ENCODE measurements at regions not wholly inside any gene's neighbourhood (a gene's known extent, or its start where the extent isn't known, plus 50 kb on each side); places are given as distances from the start of the nearest gene placed in this dataset.

DNA sequence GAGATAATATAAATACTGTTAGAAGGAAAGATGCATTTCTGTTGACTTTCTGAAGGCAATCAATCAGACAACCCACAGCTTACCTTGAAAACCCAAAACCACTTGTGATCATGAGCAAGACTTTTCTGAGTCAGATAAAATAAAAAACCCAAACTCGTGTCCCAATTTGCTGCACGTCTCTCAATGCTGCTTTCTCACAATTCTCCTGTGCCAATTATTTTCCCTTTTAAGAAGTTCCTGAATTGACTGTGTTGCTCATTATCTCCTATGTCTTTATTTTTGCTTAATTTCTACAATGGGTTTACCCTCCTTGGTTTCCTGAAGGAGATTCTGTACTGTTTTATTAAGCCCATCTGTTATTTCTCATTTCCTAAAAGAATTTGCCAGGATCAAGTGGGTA is 1891.9 kb upstream of the PCDH10 start:
- TF ChIP-seq, protein P1, sequence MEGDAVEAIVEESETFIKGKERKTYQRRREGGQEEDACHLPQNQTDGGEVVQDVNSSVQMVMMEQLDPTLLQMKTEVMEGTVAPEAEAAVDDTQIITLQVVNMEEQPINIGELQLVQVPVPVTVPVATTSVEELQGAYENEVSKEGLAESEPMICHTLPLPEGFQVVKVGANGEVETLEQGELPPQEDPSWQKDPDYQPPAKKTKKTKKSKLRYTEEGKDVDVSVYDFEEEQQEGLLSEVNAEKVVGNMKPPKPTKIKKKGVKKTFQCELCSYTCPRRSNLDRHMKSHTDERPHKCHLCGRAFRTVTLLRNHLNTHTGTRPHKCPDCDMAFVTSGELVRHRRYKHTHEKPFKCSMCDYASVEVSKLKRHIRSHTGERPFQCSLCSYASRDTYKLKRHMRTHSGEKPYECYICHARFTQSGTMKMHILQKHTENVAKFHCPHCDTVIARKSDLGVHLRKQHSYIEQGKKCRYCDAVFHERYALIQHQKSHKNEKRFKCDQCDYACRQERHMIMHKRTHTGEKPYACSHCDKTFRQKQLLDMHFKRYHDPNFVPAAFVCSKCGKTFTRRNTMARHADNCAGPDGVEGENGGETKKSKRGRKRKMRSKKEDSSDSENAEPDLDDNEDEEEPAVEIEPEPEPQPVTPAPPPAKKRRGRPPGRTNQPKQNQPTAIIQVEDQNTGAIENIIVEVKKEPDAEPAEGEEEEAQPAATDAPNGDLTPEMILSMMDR (IDR thresholded peaks at IDR 0.05; ENCODE audit: low read depth, low read length, missing input control), result no peak
- TF ChIP-seq EGR1 (IDR thresholded peaks at IDR 0.05; ENCODE audit: low read depth in 2 of 2), result no peak
- TF ChIP-seq, protein P2, sequence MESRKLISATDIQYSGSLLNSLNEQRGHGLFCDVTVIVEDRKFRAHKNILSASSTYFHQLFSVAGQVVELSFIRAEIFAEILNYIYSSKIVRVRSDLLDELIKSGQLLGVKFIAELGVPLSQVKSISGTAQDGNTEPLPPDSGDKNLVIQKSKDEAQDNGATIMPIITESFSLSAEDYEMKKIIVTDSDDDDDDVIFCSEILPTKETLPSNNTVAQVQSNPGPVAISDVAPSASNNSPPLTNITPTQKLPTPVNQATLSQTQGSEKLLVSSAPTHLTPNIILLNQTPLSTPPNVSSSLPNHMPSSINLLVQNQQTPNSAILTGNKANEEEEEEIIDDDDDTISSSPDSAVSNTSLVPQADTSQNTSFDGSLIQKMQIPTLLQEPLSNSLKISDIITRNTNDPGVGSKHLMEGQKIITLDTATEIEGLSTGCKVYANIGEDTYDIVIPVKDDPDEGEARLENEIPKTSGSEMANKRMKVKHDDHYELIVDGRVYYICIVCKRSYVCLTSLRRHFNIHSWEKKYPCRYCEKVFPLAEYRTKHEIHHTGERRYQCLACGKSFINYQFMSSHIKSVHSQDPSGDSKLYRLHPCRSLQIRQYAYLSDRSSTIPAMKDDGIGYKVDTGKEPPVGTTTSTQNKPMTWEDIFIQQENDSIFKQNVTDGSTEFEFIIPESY (IDR thresholded peaks at IDR 0.05), result no peak
- TF ChIP-seq, protein P3, sequence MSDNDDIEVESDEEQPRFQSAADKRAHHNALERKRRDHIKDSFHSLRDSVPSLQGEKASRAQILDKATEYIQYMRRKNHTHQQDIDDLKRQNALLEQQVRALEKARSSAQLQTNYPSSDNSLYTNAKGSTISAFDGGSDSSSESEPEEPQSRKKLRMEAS (IDR thresholded peaks at IDR 0.05), result no peak
